PC-3 (cell line): ENCODE measurements at regions not wholly inside any gene's neighbourhood (a gene's known extent, or its start where the extent isn't known, plus 50 kb on each side); places are given as distances from the start of the nearest gene placed in this dataset.

Source experiments
- CTCF ChIP-seq: fragments of 300-600 bp; sonication (generic); conservative IDR thresholded peaks from 2 replicates; pipeline ENCODE4 v1.5.1; 2017; ENCODE audit warnings: antibody characterized with exemption, low read depth, mild to moderate bottlenecking, low read length
- EZH2 ChIP-seq: fragments of 300-600 bp; sonication (generic); IDR thresholded peaks from one replicate; pipeline ENCODE4 v1.6.1; 2017; ENCODE audit warnings: antibody characterized with exemption, mild to moderate bottlenecking, low read length; ENCODE audit not compliant: unreplicated experiment

DNA sequence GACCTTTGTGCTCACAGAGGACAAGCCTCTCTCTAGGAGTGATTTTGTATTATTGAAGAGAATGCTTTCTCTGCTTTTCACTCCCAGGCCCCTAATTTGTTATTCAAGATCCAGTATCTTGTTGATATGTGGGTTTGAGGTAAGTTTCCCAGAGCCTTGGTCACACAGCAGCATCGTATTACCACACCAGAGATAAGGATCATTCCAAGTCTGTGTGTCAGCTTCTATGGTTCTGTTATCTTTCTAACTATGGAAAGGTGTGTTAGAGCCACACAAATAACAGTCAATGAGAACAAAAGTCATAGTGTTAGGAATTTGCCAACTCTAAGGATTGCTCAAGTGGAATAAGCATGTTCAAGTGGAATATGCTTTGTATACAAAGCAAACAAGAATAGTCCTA lies 1208.3 kb downstream of the GATA3 start:
- no peak for TF ChIP-seq CTCF
- no peak for TF ChIP-seq EZH2
